H1 (cell line): ENCODE measurements at regions not wholly inside any gene's neighbourhood (a gene's known extent, or its start where the extent isn't known, plus 50 kb on each side); places are given as distances from the start of the nearest gene placed in this dataset.

ENCODE experiments used
- CTCF ChIA-PET: fragments of 300-600 bp; sonication (Branson Sonifier 250); formaldehyde crosslinking; loops from one replicate; lab custom pipeline; 2021; ENCODE audit not compliant: partially characterized antibody; lab: Charles Lee
- POLR2A ChIA-PET: fragments of 300-600 bp; sonication (Branson Sonifier 250); formaldehyde crosslinking; loops from one replicate; lab custom pipeline; 2021; ENCODE audit warnings: inconsistent platforms; ENCODE audit not compliant: partially characterized antibody; lab: Charles Lee
- DNase-seq, 2 experiments: peaks; one replicate each; pipeline versions ENCODE4 v3.0.0 to v3.0.0-alpha.2; 2010 to 2022; ENCODE audit warnings: low spot score in 2 of 2, low read depth in 1 of 2, mixed read lengths in 1 of 2
- FAIRE-seq: peaks from 2 replicates; lab custom pipeline; 2011; peaks lifted over from hg19 to GRCh38; lab: Jason Lieb, UNC
- H2AFZ ChIP-seq: 2 replicates; pipeline ENCODE4 v1.8.1; 2012; ENCODE audit warnings: low read length, inconsistent platforms
- H2AK5ac ChIP-seq: 2 replicates; pipeline ENCODE4 v1.6.1; 2013; ENCODE audit warnings: low read depth, low read length
- H2BK120ac ChIP-seq: replicated peaks from 2 replicates; pipeline ENCODE3; 2013; ENCODE audit warnings: low read depth, low read length, inconsistent platforms
- H2BK12ac ChIP-seq: 2 replicates; pipeline ENCODE4 v1.6.1; 2013; ENCODE audit warnings: low read depth, low read length
- H2BK15ac ChIP-seq: 2 replicates; pipeline ENCODE4 v1.6.1; 2013; ENCODE audit warnings: low read length
- H2BK20ac ChIP-seq: 2 replicates; pipeline ENCODE4 v1.6.1; 2013; ENCODE audit warnings: low read length
- H2BK5ac ChIP-seq: 2 replicates; pipeline ENCODE4 v1.6.1; 2013; ENCODE audit warnings: low read depth, low read length
- H3K14ac ChIP-seq: 2 replicates; pipeline ENCODE4 v1.6.1; 2013; ENCODE audit warnings: inconsistent platforms; ENCODE audit not compliant: insufficient read length
- H3K18ac ChIP-seq: 2 replicates; pipeline ENCODE4 v1.6.1; 2013; ENCODE audit warnings: low read length; ENCODE audit errors: extremely low read depth
- H3K23ac ChIP-seq: 2 replicates; pipeline ENCODE4 v1.6.1; 2013; ENCODE audit warnings: inconsistent platforms; ENCODE audit not compliant: insufficient read length
- H3K23me2 ChIP-seq: 2 replicates; pipeline ENCODE4 v1.6.1; 2013; ENCODE audit warnings: low read depth, low read length
- H3K27ac ChIP-seq: 2 replicates; pipeline ENCODE4 v1.6.1; 2011; ENCODE audit warnings: low read depth, low read length, inconsistent platforms
- H3K27me3 ChIP-seq, 4 experiments: replicated peaks in 1 of 4; 1 replicate in 1 of 4; 2 replicates in 3 of 4; pipeline versions ENCODE4 v1.6.1 to v1.8.1; 2011 to 2013; ENCODE audit warnings: low read length in 3 of 4, mild to moderate bottlenecking in 3 of 4, inconsistent platforms in 2 of 4, mixed read lengths in 2 of 4, moderate library complexity in 1 of 4; ENCODE audit not compliant: control insufficient read depth in 3 of 4, insufficient read depth in 3 of 4; ENCODE audit errors: extremely low read depth in 1 of 4
- H3K36me3 ChIP-seq, 4 experiments: 2 replicates each; pipeline versions ENCODE4 v1.6.1 to v1.8.1; 2011 to 2013; ENCODE audit warnings: mild to moderate bottlenecking in 4 of 4, low read length in 3 of 4, moderate library complexity in 2 of 4, control low read depth in 1 of 4, inconsistent platforms in 1 of 4; ENCODE audit not compliant: insufficient read depth in 4 of 4, control insufficient read depth in 2 of 4
- H3K4ac ChIP-seq: replicated peaks from 2 replicates; pipeline ENCODE3; 2013; ENCODE audit warnings: low read length, low read depth, mixed read lengths, inconsistent platforms; ENCODE audit not compliant: insufficient read length
- H3K4me1 ChIP-seq, 4 experiments: replicated peaks in 1 of 4; 1 replicate in 1 of 4; 2 replicates in 3 of 4; pipeline versions ENCODE4 v1.6.1 to v1.8.1; 2011 to 2013; ENCODE audit warnings: low read length in 3 of 4, inconsistent platforms in 2 of 4, mixed read lengths in 1 of 4; ENCODE audit not compliant: insufficient read depth in 4 of 4, control insufficient read depth in 3 of 4
- H3K4me2 ChIP-seq, 2 experiments: 2 replicates each; pipeline versions ENCODE4 v1.6.1 to v1.8.1; 2011 to 2013; ENCODE audit warnings: low read depth in 2 of 2, low read length in 2 of 2, control low read depth in 1 of 2, inconsistent platforms in 1 of 2, mild to moderate bottlenecking in 1 of 2; ENCODE audit not compliant: insufficient read depth in 1 of 2
- H3K4me3 ChIP-seq, 4 experiments: fragments of 200-600, 300-600 bp in 1 of 4; sonication (generic), shearing (Covaris generic), sonication (Bioruptor Twin) in 1 of 4; 2 replicates each; pipeline versions ENCODE4 v1.5.1 to v1.8.1; 2011 to 2016; ENCODE audit warnings: low read length in 4 of 4, low read depth in 3 of 4, control low read depth in 2 of 4, inconsistent platforms in 2 of 4, mild to moderate bottlenecking in 2 of 4, mixed read lengths in 1 of 4, moderate library complexity in 1 of 4; ENCODE audit not compliant: insufficient read depth in 2 of 4; ENCODE audit errors: extremely low read depth in 1 of 4
- H3K56ac ChIP-seq: replicated peaks from 2 replicates; pipeline ENCODE3; 2013; ENCODE audit warnings: low read depth, mild to moderate bottlenecking, mixed read lengths, low read length, inconsistent platforms; ENCODE audit not compliant: insufficient read length
- H3K79me1 ChIP-seq: 2 replicates; pipeline ENCODE4 v1.6.1; 2013; ENCODE audit warnings: low read depth, low read length, control low read depth
- H3K79me2 ChIP-seq, 2 experiments: 2 replicates each; pipeline versions ENCODE4 v1.6.1 to v1.8.1; 2012 to 2013; ENCODE audit warnings: low read length in 2 of 2, mild to moderate bottlenecking in 2 of 2, inconsistent platforms in 1 of 2; ENCODE audit not compliant: insufficient read depth in 2 of 2, control insufficient read depth in 1 of 2
- H3K9ac ChIP-seq, 4 experiments: replicated peaks in 1 of 4; 1 replicate in 1 of 4; 2 replicates in 3 of 4; pipeline versions ENCODE4 v1.6.1 to v1.8.1; 2011 to 2013; ENCODE audit warnings: low read depth in 3 of 4, low read length in 3 of 4, control low read depth in 2 of 4, mild to moderate bottlenecking in 2 of 4, moderate library complexity in 2 of 4, inconsistent platforms in 1 of 4; ENCODE audit errors: extremely low read depth in 1 of 4
- H3K9me3 ChIP-seq, 2 experiments: 2 replicates each; pipeline versions ENCODE4 v1.6.1 to v1.8.1; 2012 to 2013; ENCODE audit warnings: mild to moderate bottlenecking in 2 of 2, moderate library complexity in 2 of 2, control low read depth in 1 of 2, inconsistent platforms in 1 of 2, low read depth in 1 of 2, low read length in 1 of 2, mixed read lengths in 1 of 2; ENCODE audit not compliant: insufficient read depth in 2 of 2
- H4K20me1 ChIP-seq, 2 experiments: replicated peaks in 1 of 2; 2 replicates each; pipeline versions ENCODE3 to v1.8.1; 2011 to 2013; ENCODE audit warnings: inconsistent platforms in 2 of 2, low read length in 2 of 2, mild to moderate bottlenecking in 1 of 2; ENCODE audit not compliant: insufficient read depth in 2 of 2, control insufficient read depth in 1 of 2
- H4K5ac ChIP-seq: 2 replicates; pipeline ENCODE4 v1.6.1; 2013; ENCODE audit warnings: low read length, low read depth, mixed read lengths, inconsistent platforms; ENCODE audit not compliant: insufficient read length
- H4K8ac ChIP-seq: 2 replicates; pipeline ENCODE4 v1.8.0; 2013; ENCODE audit warnings: mild to moderate bottlenecking, moderate library complexity, low read length, inconsistent platforms; ENCODE audit not compliant: insufficient read depth; ENCODE audit errors: extremely low read depth
- H4K91ac ChIP-seq: replicated peaks from 2 replicates; pipeline ENCODE3; 2013; ENCODE audit warnings: low read length, mixed read lengths, inconsistent platforms; ENCODE audit not compliant: insufficient read length
- CHD2 ChIP-seq: IDR thresholded peaks from 2 replicates; pipeline ENCODE4 v1.6.1; 2012; ENCODE audit warnings: low read length, improper control_type of control experiment
- EGR1 ChIP-seq: IDR thresholded peaks from 2 replicates; pipeline ENCODE4 v1.6.1; 2011; ENCODE audit warnings: low read depth, low read length, borderline replicate concordance
- NANOG ChIP-seq: IDR thresholded peaks from 2 replicates; pipeline ENCODE4 v1.6.1; 2011; ENCODE audit warnings: low read length, low read depth, mild to moderate bottlenecking, inconsistent platforms; ENCODE audit not compliant: insufficient read depth, poor library complexity, severe bottlenecking
- POLR2AphosphoS5 ChIP-seq: IDR thresholded peaks from 2 replicates; pipeline ENCODE4 v1.6.1; 2011; ENCODE audit warnings: low read depth, low read length
- POU5F1 ChIP-seq: IDR thresholded peaks from 2 replicates; pipeline ENCODE4 v1.6.1; 2011; ENCODE audit warnings: low read depth, mild to moderate bottlenecking, low read length, moderate library complexity
- TCF12 ChIP-seq: IDR thresholded peaks from 2 replicates; pipeline ENCODE4 v1.6.1; 2011; ENCODE audit warnings: low read depth, mild to moderate bottlenecking, low read length
- WGBS, 2 experiments: shearing (Covaris generic) in 1 of 2; methylation state at CpG; one replicate each; pipeline versions ENCODE4 v1.1.6 to v1.1.7; 2013 to 2015; ENCODE audit warnings: low lambda C conversion rate in 2 of 2, mixed read lengths in 2 of 2, inconsistent platforms in 1 of 2, low coverage in 1 of 2, missing lambda C conversion rate in 1 of 2; ENCODE audit not compliant: insufficient replicate concordance in 2 of 2, insufficient coverage in 1 of 2, insufficient read length in 1 of 2; ENCODE audit errors: extremely low coverage in 1 of 2, missing lambda C conversion rate in 1 of 2; 5-methylcytosine and 5-hydroxymethylcytosine counted together

- Histone ChIP-seq H2BK15ac (no peak overlapping the region), H3K4me2 (peak overlapping the region in 1 of 2 experiments; percentile 5; a peak in 1 of 4 replicates), H3K27ac (no peak overlapping the region), H2BK5ac (no peak overlapping the region), H3K23me2 (no peaks in the 10 kb centered on the region), H2AK5ac (no peak overlapping the region), H3K79me2 (no peaks in the 10 kb centered on the region), H4K8ac (no peak overlapping the region), H3K56ac (no peak overlapping the region), H3K4ac (no peak overlapping the region), H2BK120ac (no peak overlapping the region), H4K5ac (no peak overlapping the region), H2AFZ (no peak overlapping the region), H3K9ac (no peak overlapping the region), H3K36me3 (no peaks in the 10 kb centered on the region), H3K9me3 (no peaks in the 10 kb centered on the region), H3K79me1 (no peaks in the 10 kb centered on the region), H3K18ac (no peak overlapping the region), H3K27me3 (no peaks in the 10 kb centered on the region; a peak in 1 of 7 replicates)
- FAIRE-seq = peak; percentile 50
- TF ChIP-seq POLR2AphosphoS5 (no peak), CHD2 (no peak), POU5F1 (peak; percentile 34; the same call in 1 of the 2 replicates), NANOG (peak; percentile 50), TCF12 (0 out of 2 replicates have a peak, but pooled peaks have one; percentile 19), EGR1 (no peak)
- TF ChIP-seq, all 59 proteins: peak for 3
- H3K23ac ChIP-seq = no peak overlapping the region
- ChIA-PET CTCF (interaction anchor here (0.5 kb wide), 1 partner anchor 155 kb away, joined by 3 read pairs; no protein-coding TSS in a partner anchor), POLR2A (no interaction called here)
- no peak overlapping the region for H3K14ac ChIP-seq
- no peaks in the 10 kb centered on the region for H4K20me1 ChIP-seq
- no peak overlapping the region for H2BK20ac ChIP-seq
- H3K4me3 ChIP-seq = no peak overlapping the region
- peaks cover 0 to 7% (median 2%) of the 10 kb centered on the region in 4 experiments; a peak in 3 of 7 replicates for H3K4me1 ChIP-seq
- WGBS, 2 experiments = 77% methylated on average over 2 of the region's 2 CpGs; no CpG with 5 or more reads in 1 of the 2 experiments
- peak in 1 of 2 experiments; percentile 13 for DNase-seq
- no peak overlapping the region for H2BK12ac ChIP-seq
- no peak overlapping the region for H4K91ac ChIP-seq
Observed at GRCh38 chr18:55109818-55110414, 150.7 kb upstream of the CCDC68 start.
